Vagina (tissue), 2 donors: ENCODE measurements at regions not wholly inside any gene's neighbourhood (a gene's known extent, or its start where the extent isn't known, plus 50 kb on each side); places are given as distances from the start of the nearest gene placed in this dataset.

Experiments
- POLR2A ChIP-seq, 2 donors: fragments of 450-650 bp; IDR thresholded peaks; one replicate each; pipeline ENCODE4 v1.6.1; 2017; ENCODE audit warnings: antibody characterized with exemption in 2 of 2, mild to moderate bottlenecking in 2 of 2, moderate library complexity in 2 of 2
- TF ChIP-seq, protein P1 (sequence below), 3 experiments: fragments of 450-650 bp in 2 of 3; fragments of 200-600 bp in 1 of 3; sonication (generic) in 1 of 3; IDR thresholded peaks; one replicate each; pipeline ENCODE4 v1.5.1; 2017 to 2019; ENCODE audit warnings: antibody characterized with exemption in 3 of 3, mild to moderate bottlenecking in 2 of 3, moderate library complexity in 2 of 3

DNA sequence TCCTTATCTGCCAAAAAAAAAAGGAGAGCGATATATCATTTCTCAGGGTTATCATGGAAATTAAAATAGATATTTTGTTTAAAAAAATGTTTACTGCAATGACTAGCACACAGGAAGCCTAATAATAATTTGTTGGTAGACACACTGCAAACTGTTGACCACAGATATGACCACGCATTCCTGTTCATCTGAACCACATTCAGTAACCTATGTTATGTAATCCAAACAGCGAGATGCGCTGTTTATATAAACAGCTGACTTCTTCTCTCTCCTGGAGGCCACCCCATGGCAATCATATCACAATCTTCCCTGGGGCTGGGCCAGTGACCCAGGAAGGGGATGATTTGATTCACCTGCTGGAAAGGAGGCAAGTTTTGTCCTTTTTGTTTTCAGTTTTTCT, 129.3 kb upstream of the UST start:
- TF ChIP-seq, protein P1, sequence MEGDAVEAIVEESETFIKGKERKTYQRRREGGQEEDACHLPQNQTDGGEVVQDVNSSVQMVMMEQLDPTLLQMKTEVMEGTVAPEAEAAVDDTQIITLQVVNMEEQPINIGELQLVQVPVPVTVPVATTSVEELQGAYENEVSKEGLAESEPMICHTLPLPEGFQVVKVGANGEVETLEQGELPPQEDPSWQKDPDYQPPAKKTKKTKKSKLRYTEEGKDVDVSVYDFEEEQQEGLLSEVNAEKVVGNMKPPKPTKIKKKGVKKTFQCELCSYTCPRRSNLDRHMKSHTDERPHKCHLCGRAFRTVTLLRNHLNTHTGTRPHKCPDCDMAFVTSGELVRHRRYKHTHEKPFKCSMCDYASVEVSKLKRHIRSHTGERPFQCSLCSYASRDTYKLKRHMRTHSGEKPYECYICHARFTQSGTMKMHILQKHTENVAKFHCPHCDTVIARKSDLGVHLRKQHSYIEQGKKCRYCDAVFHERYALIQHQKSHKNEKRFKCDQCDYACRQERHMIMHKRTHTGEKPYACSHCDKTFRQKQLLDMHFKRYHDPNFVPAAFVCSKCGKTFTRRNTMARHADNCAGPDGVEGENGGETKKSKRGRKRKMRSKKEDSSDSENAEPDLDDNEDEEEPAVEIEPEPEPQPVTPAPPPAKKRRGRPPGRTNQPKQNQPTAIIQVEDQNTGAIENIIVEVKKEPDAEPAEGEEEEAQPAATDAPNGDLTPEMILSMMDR (IDR thresholded peaks at IDR 0.05) = no peak
- no peak for TF ChIP-seq POLR2A (IDR thresholded peaks at IDR 0.05)
